GM12875 (cell line): ENCODE measurements at regions not wholly inside any gene's neighbourhood (a gene's known extent, or its start where the extent isn't known, plus 50 kb on each side); places are given as distances from the start of the nearest gene placed in this dataset.
"Not testable (repeated sequence)": the region's sequence is repeated elsewhere in the genome, so short reads cannot be mapped to it uniquely, and the experiment has no call there.

Source experiments
- H3K4me3 ChIP-seq: one replicate; pipeline ENCODE4 v1.5.1; 2011; ENCODE audit warnings: low read depth, low read length, control low read depth
- TF ChIP-seq, protein P1 (sequence below): IDR thresholded peaks from 2 replicates; pipeline ENCODE4 v1.5.1; 2011; ENCODE audit warnings: low read depth, mild to moderate bottlenecking, control low read depth, inconsistent platforms, low read length, moderate library complexity, borderline replicate concordance; ENCODE audit not compliant: insufficient read depth

DNA sequence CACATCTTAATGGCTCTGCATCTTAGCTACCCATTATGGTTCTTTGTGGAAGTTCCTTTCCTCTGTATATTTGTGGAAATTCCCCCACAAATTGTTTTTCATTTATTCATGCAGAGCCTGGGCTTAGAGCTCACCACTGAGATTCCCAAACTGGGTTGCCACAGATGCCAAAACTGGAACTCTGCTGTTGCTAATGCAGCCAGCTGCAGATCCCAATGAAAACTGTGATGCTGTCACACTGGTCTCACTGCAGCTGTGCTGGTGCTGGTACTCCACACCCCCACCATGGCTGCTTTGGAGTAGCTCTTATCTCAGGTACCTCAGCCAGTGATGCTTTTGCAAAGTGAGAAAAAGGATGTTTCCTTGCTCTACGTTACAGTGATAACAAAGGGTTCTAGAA is 87.7 kb downstream of the DCK start:
- no peak overlapping the region for H3K4me3 ChIP-seq
- TF ChIP-seq, protein P1, sequence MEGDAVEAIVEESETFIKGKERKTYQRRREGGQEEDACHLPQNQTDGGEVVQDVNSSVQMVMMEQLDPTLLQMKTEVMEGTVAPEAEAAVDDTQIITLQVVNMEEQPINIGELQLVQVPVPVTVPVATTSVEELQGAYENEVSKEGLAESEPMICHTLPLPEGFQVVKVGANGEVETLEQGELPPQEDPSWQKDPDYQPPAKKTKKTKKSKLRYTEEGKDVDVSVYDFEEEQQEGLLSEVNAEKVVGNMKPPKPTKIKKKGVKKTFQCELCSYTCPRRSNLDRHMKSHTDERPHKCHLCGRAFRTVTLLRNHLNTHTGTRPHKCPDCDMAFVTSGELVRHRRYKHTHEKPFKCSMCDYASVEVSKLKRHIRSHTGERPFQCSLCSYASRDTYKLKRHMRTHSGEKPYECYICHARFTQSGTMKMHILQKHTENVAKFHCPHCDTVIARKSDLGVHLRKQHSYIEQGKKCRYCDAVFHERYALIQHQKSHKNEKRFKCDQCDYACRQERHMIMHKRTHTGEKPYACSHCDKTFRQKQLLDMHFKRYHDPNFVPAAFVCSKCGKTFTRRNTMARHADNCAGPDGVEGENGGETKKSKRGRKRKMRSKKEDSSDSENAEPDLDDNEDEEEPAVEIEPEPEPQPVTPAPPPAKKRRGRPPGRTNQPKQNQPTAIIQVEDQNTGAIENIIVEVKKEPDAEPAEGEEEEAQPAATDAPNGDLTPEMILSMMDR: no peak

DNA sequence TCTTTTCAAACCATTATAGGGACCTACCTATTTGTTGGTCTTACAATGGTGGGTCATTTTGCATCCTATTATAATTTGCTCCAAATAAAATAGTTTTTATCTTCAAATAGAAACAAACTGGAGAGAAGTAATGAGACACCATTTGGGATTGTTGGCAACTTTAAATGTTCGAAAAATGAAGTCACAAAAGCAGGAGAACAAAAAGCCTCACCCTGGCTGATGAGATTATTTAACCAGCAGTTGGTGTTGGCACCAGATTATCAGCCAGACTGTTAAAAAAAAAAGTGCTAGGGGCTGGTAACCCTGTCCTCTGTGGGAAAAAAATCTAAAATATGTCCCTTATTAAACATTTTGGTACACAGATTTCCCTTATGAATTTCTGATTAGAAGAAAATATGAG is 100.3 kb downstream of the DCK start:
- TF ChIP-seq, protein P1: no peak
- H3K4me3 ChIP-seq: no peak overlapping the region

DNA sequence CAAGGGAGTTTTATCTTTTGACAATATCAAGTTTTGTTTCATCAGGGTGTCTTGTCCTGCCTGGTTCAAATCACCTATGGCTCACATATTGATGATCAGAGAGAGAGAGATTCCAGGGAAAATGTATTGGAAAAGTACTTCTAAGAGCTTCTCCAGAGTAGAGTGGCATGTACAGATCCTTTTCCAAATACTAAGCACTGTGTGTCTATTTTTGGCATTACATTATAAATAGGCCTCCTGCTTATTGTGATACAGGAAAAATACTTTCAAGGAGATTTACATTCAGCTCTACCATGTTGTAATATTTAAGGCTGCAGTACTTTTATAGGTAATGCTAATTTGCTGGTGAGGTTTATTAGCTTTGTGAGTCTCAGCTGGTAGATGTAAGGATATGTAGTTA is 100.8 kb downstream of the DCK start:
- TF ChIP-seq, protein P1: no peak
- H3K4me3 ChIP-seq: no peak overlapping the region

DNA sequence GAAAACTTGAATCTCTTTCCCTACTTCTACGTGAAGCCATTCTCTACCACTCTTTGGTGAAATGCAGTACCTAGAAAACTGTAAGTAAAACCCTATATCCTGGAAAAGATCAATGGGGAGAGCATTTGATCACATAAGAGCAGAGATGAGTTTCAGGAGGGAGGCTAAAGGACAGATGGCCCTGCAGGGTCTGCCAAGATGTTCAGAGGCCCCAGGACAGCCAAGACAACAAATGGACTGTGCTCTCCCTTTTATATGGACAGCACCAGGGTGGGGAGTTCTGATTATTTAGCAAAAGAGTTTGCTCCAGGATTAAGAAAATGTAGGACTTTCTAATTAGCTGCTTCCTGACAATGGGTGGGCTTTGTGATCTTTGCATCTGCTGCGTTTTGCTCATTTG is 101.7 kb downstream of the DCK start:
- TF ChIP-seq, protein P1: no peak
- no peak overlapping the region for H3K4me3 ChIP-seq

DNA sequence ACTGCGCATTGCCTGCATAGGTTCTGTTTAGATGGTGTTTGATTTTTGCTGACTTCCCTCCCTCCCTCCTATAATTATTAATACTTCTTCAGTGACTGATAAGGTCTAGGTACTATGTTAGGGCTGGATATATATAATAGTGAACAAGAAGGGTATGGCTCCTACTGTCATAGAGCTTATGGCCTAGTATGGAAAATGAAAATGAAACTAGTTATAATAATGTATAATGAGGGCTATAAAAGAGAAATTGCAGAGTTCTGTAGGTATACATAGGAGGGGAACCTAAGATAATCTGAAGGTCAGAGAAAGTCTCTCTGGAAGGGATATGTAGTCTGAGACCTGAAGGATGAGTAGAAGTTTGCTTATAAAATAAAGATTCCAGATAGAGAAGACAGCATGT is 102.1 kb downstream of the DCK start:
- TF ChIP-seq, protein P1: no peak
- no peak overlapping the region for H3K4me3 ChIP-seq

DNA sequence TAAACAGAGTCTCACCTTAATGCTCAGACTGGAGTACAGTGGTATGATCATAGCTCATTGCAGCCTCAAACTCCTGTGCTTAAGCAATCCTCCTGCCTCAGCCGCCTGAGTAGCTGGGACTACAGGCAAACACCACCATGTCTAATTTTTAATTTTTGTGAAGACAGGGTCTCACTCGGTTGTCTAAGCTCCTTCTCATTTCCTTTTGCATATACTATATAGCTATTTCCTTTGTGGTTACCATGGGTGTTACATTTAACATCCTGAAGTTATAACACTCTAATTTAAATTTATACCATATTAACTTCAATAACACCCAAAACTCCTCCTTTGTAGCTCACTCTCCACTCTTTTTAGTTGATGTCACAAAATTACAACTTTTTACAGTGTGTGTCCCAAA is 114.3 kb downstream of the DCK start:
- TF ChIP-seq, protein P1: no peak
- H3K4me3 ChIP-seq: no peak overlapping the region

DNA sequence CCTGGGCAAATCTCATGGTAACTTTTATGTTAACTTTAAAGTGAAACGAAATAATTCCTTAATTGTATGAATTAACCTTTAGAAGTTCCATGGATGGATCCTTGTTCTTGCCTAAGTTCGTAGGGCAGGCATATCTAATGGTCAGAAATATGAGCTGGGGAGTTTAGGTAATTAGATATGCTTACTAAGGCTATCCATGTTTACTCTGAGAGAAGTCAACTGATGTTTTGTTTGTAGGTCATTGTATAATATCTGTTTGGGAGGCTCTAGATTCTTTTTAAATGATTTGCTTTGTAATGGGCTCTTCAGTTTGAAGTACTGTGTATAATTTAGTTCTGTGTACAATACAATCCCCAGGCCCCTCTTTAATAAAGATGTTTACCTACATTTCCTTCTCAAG is 117.0 kb downstream of the DCK start:
- TF ChIP-seq, protein P1: no peak
- H3K4me3 ChIP-seq: no peak overlapping the region

DNA sequence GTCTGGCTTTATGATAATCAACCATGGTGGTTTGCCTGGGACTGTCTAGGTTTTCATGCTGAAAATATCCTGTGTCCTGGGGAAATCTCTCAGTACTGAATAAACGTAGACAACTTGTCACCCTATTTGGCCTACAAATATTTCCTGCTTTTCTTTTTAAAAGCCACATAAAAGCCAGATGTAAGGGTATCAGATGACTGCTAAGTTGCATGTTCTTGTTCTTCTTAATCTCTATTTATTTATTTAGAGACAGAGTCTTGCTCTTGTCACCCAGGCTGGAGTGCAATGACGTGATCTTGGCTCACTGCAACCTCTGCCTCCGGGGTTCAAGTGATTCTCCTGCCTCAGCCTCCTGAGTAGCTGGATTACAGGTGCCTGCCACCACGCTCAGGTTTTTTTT is 117.7 kb downstream of the DCK start:
- H3K4me3 ChIP-seq: not testable (repeated sequence)
